ENCODE measurements at regions not wholly inside any gene's neighbourhood (a gene's known extent, or its start where the extent isn't known, plus 50 kb on each side); places are given as distances from the start of the nearest gene placed in this dataset.

GRCh38 chr4:41477181-41477905 is 60.6 kb upstream of the LIMCH1 start:
- Histone ChIP-seq H4K20me1 (replicated peaks; ENCODE audit: control insufficient read depth, extremely low read depth, insufficient read depth, low read length) (no peaks in the 10 kb centered on the region), H3K27ac (ENCODE audit: insufficient read depth, low read depth, low read length) (no peak overlapping the region), H3K36me3 (ENCODE audit: control insufficient read depth in 2 of 2, extremely low read depth in 1 of 2, insufficient read depth in 2 of 2, low read length in 2 of 2) (no peaks in the 10 kb centered on the region), H3K4me2 (ENCODE audit: insufficient read depth, low read length) (no peak overlapping the region), H3K9ac (replicated peaks; ENCODE audit: extremely low read depth, insufficient read depth, low read length) (no peak overlapping the region), H3K4me3 (replicated peaks in 1 of 3; ENCODE audit: insufficient read depth in 1 of 3, low read depth in 1 of 3, low read length in 3 of 3) (no peak overlapping the region), H3K9me3 (replicated peaks; ENCODE audit: control insufficient read depth, insufficient read depth, low read length) (no peaks in the 10 kb centered on the region), H2AFZ (ENCODE audit: low read depth, low read length) (no peak overlapping the region), H3K27me3 (ENCODE audit: control insufficient read depth in 2 of 2, insufficient read depth in 2 of 2, low read length in 2 of 2) (peaks cover 13 to 23% of the 10 kb centered on the region in 2 experiments), H3K9me1 (replicated peaks; ENCODE audit: control insufficient read depth, extremely low read depth, insufficient read depth, low read length) (no peaks in the 10 kb centered on the region), H3K79me2 (ENCODE audit: control insufficient read depth, insufficient read depth, low read length) (no peaks in the 10 kb centered on the region), H3K4me1 (ENCODE audit: control insufficient read depth, extremely low read depth, insufficient read depth, low read length) (no peaks in the 10 kb centered on the region)
- POLR2A ChIA-PET: no interaction called here
- FAIRE-seq: no peak
- TF ChIP-seq POLR2A (IDR thresholded peaks at IDR 0.05; ENCODE audit: low read depth, low read length): no peak
- no peak for TF ChIP-seq EZH2 (IDR thresholded peaks at IDR 0.05; ENCODE audit: borderline replicate concordance, low read depth, low read length, severe bottlenecking)
- TF ChIP-seq, protein P1, sequence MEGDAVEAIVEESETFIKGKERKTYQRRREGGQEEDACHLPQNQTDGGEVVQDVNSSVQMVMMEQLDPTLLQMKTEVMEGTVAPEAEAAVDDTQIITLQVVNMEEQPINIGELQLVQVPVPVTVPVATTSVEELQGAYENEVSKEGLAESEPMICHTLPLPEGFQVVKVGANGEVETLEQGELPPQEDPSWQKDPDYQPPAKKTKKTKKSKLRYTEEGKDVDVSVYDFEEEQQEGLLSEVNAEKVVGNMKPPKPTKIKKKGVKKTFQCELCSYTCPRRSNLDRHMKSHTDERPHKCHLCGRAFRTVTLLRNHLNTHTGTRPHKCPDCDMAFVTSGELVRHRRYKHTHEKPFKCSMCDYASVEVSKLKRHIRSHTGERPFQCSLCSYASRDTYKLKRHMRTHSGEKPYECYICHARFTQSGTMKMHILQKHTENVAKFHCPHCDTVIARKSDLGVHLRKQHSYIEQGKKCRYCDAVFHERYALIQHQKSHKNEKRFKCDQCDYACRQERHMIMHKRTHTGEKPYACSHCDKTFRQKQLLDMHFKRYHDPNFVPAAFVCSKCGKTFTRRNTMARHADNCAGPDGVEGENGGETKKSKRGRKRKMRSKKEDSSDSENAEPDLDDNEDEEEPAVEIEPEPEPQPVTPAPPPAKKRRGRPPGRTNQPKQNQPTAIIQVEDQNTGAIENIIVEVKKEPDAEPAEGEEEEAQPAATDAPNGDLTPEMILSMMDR (IDR thresholded peaks at IDR 0.05; ENCODE audit: extremely low read depth in 1 of 2, insufficient read depth in 1 of 2, low read depth in 1 of 2, low read length in 2 of 2): no peak
- TF ChIP-seq JUN (IDR thresholded peaks at IDR 0.05; ENCODE audit: borderline replicate concordance, insufficient read depth, insufficient read length, low read depth): no peak
- TF ChIP-seq MYC (IDR thresholded peaks at IDR 0.05; ENCODE audit: low read depth, low read length): no peak
- TF ChIP-seq, protein P2, sequence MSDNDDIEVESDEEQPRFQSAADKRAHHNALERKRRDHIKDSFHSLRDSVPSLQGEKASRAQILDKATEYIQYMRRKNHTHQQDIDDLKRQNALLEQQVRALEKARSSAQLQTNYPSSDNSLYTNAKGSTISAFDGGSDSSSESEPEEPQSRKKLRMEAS (IDR thresholded peaks at IDR 0.05; ENCODE audit: insufficient read depth, insufficient read length): no peak
- TF ChIP-seq FOS (IDR thresholded peaks at IDR 0.05; ENCODE audit: borderline replicate concordance, insufficient read depth, low read length): no peak
- no peak for TF ChIP-seq GATA2 (IDR thresholded peaks at IDR 0.05; ENCODE audit: insufficient read depth, insufficient read length, low read depth, low read length)
- CTCF ChIA-PET: interaction anchor here (0.6 to 1.8 kb wide), 5 partner anchors 14 to 196 kb away, joined by 3 to 5 read pairs (median 3); no protein-coding TSS in a partner anchor
- dilution Hi-C loops (cut with MboI; ENCODE audit: extremely low pct_ligation_motif_present, low sequenced_read_pairs): no loop called here
- intact Hi-C loops (cut with micrococcal nuclease): no loop called here
- no TSS peak for BruUV-seq (replicated peaks)
- no peak for DNase-seq (ENCODE audit: low read depth, low spot score)

Data from endothelial cell of umbilical vein (primary cell).